Activated T-cell treated with anti-CD3 and anti-CD28 coated beads, Interleukin-2, amount 50 U/mL, for 48 hours (primary cell): ENCODE measurements at regions not wholly inside any gene's neighbourhood (a gene's known extent, or its start where the extent isn't known, plus 50 kb on each side); places are given as distances from the start of the nearest gene placed in this dataset.
"Not testable (repeated sequence)": the region's sequence is repeated elsewhere in the genome, so short reads cannot be mapped to it uniquely, and the experiment has no call there.

Source experiments
- DNase-seq, 2 experiments: peaks; one replicate each; pipeline ENCODE4 v3.0.0-alpha.2; 2020

GRCh38 chr9:79037338-79037737 is 534.4 kb upstream of the TLE4 start:
- no peak for DNase-seq

- no peak for DNase-seq
These were observed 531.1 kb upstream of the TLE4 start for GRCh38 chr9:79040671-79041070.

GRCh38 chr9:79041266-79041665 is 530.5 kb upstream of the TLE4 start:
- DNase-seq, result no peak

GRCh38 chr9:79043916-79044315 is 527.8 kb upstream of the TLE4 start:
- no peak for DNase-seq

- no peak for DNase-seq
These were observed 525.4 kb upstream of the TLE4 start for GRCh38 chr9:79046401-79046800.

GRCh38 chr9:79049371-79049770 is 522.4 kb upstream of the TLE4 start:
- DNase-seq, result no peak

GRCh38 chr9:79053598-79053997 is 518.2 kb upstream of the TLE4 start:
- DNase-seq, result no peak

- no peak for DNase-seq
These were observed 517.3 kb upstream of the TLE4 start for GRCh38 chr9:79054500-79054899.

- DNase-seq, result no peak
These were observed 515.7 kb upstream of the TLE4 start for GRCh38 chr9:79056041-79056440.

- DNase-seq, result no peak
These were observed 514.2 kb upstream of the TLE4 start for GRCh38 chr9:79057576-79057975.

GRCh38 chr9:79060766-79061165 is 511.0 kb upstream of the TLE4 start:
- DNase-seq, result no peak

GRCh38 chr9:79061752-79062616 is 509.8 kb upstream of the TLE4 start:
- DNase-seq, result no peak

GRCh38 chr9:79073201-79073600 is 498.6 kb upstream of the TLE4 start:
- no peak for DNase-seq

- no peak for DNase-seq
These were observed 491.2 kb upstream of the TLE4 start for GRCh38 chr9:79080536-79080935.

- DNase-seq, result no peak
These were observed 488.1 kb upstream of the TLE4 start for GRCh38 chr9:79083621-79084020.

- DNase-seq, result no peak
These were observed 484.6 kb upstream of the TLE4 start for GRCh38 chr9:79087133-79087532.

- no peak for DNase-seq
These were observed 482.7 kb upstream of the TLE4 start for GRCh38 chr9:79089054-79089560.

- DNase-seq, result not testable (repeated sequence)
These were observed 481.9 kb upstream of the TLE4 start for GRCh38 chr9:79089851-79090250.

- DNase-seq, result not testable (repeated sequence)
These were observed 468.5 kb upstream of the TLE4 start for GRCh38 chr9:79103257-79103656.

- DNase-seq, result no peak
These were observed 467.5 kb upstream of the TLE4 start for GRCh38 chr9:79104216-79104615.

GRCh38 chr9:79104951-79105350 is 466.8 kb upstream of the TLE4 start:
- DNase-seq, result no peak

- DNase-seq, result no peak
These were observed 463.7 kb upstream of the TLE4 start for GRCh38 chr9:79107911-79108676.

GRCh38 chr9:79111653-79112052 is 460.1 kb upstream of the TLE4 start:
- no peak for DNase-seq

GRCh38 chr9:79115176-79115575 is 456.6 kb upstream of the TLE4 start:
- no peak for DNase-seq
